B cell (primary cell): ENCODE measurements at regions not wholly inside any gene's neighbourhood (a gene's known extent, or its start where the extent isn't known, plus 50 kb on each side); places are given as distances from the start of the nearest gene placed in this dataset.

Experiments used
- ATAC-seq: fragments of 200-7000 bp; cut with Tn5 transposase; one replicate; pipeline ENCODE4 v1.10.0; 2021; ENCODE audit warnings: low read depth, mild to moderate bottlenecking, moderate number of reproducible peaks, moderate library complexity
- CTCF ChIA-PET: fragments of 350-600 bp; sonication (Branson Sonifier 250); formaldehyde crosslinking; loops from one replicate; lab custom pipeline; 2021; ENCODE audit warnings: antibody characterized with exemption, inconsistent platforms; lab: Charles Lee
- POLR2A ChIA-PET: fragments of 350-600 bp; sonication (Branson Sonifier 250); formaldehyde crosslinking; loops from one replicate; lab custom pipeline; 2021; ENCODE audit warnings: antibody characterized with exemption; lab: Charles Lee
- DNase-seq: peaks from one replicate; pipeline ENCODE4 v3.0.0; 2013
- H2AFZ ChIP-seq: 2 replicates; pipeline ENCODE4 v1.6.1; 2012; ENCODE audit warnings: mild to moderate bottlenecking, low read depth, low read length; ENCODE audit not compliant: insufficient read depth, poor library complexity, severe bottlenecking
- H3K27ac ChIP-seq, 2 donors: 1 replicate in 1 of 2; 2 replicates in 1 of 2; pipeline ENCODE4 v1.5.1; 2012 to 2013; ENCODE audit warnings: low read length in 2 of 2, mild to moderate bottlenecking in 2 of 2, moderate library complexity in 1 of 2
- H3K27me3 ChIP-seq, 4 experiments: fragments of 200-600 bp in 1 of 4; sonication (generic) in 1 of 4; replicated peaks in 1 of 4; 1 replicate in 2 of 4; 2 replicates in 2 of 4; pipeline versions ENCODE4 v1.6.1 to v1.7.0; 2013 to 2016; ENCODE audit warnings: low read length in 3 of 4, mild to moderate bottlenecking in 2 of 4, mixed read lengths in 1 of 4, moderate library complexity in 1 of 4; ENCODE audit not compliant: insufficient read depth in 4 of 4, control insufficient read depth in 3 of 4; ENCODE audit errors: control extremely low read depth in 1 of 4
- H3K36me3 ChIP-seq, 2 experiments: replicated peaks in 1 of 2; 1 replicate in 1 of 2; 2 replicates in 1 of 2; pipeline versions ENCODE4 v1.6.1 to v1.7.1; 2013; ENCODE audit warnings: low read length in 1 of 2; ENCODE audit not compliant: insufficient read depth in 2 of 2, control insufficient read depth in 1 of 2; ENCODE audit errors: control extremely low read depth in 1 of 2, extremely low read depth in 1 of 2
- H3K4me1 ChIP-seq, 2 donors: fragments of 200-600 bp in 1 of 2; sonication (generic) in 1 of 2; 1 replicate in 1 of 2; 2 replicates in 1 of 2; pipeline versions ENCODE4 v1.5.1 to v1.6.1; 2013 to 2017; ENCODE audit warnings: low read length in 2 of 2; ENCODE audit not compliant: control insufficient read depth in 2 of 2, insufficient read depth in 2 of 2
- H3K4me2 ChIP-seq: replicated peaks from 2 replicates; pipeline ENCODE3; 2012; ENCODE audit warnings: mild to moderate bottlenecking, low read depth, low read length; ENCODE audit not compliant: poor library complexity, severe bottlenecking
- H3K4me3 ChIP-seq, 5 experiments: fragments of 200-600 bp in 1 of 5; sonication (generic) in 1 of 5; 1 replicate in 3 of 5; 2 replicates in 2 of 5; pipeline versions ENCODE4 v1.5.1 to v1.7.0; 2011 to 2016; ENCODE audit warnings: low read length in 4 of 5, mild to moderate bottlenecking in 4 of 5, low read depth in 2 of 5, control low read depth in 1 of 5, moderate library complexity in 1 of 5; ENCODE audit not compliant: insufficient read depth in 1 of 5; ENCODE audit errors: control extremely low read depth in 1 of 5, extremely low read depth in 1 of 5
- H3K79me2 ChIP-seq: fragments of 200-600 bp; sonication (generic); one replicate; pipeline ENCODE4 v1.6.0; 2016; ENCODE audit warnings: low read length; ENCODE audit not compliant: control insufficient read depth, insufficient read depth
- H3K9ac ChIP-seq: fragments of 200-600 bp; sonication (generic); 2 replicates; pipeline ENCODE4 v1.6.1; 2017; ENCODE audit warnings: mild to moderate bottlenecking, low read length, moderate library complexity
- H3K9me3 ChIP-seq, 3 donors: one replicate each; pipeline versions ENCODE4 v1.6.1 to v1.7.1; 2013; ENCODE audit warnings: low read length in 2 of 3; ENCODE audit not compliant: control insufficient read depth in 2 of 3, insufficient read depth in 1 of 3; ENCODE audit errors: control extremely low read depth in 1 of 3
- H4K20me1 ChIP-seq: 2 replicates; pipeline ENCODE4 v1.6.0; 2012; ENCODE audit warnings: mild to moderate bottlenecking, low read length; ENCODE audit not compliant: insufficient read depth, control insufficient read depth, poor library complexity, severe bottlenecking
- H3K27ac Mint-ChIP-seq: one replicate; pipeline ENCODE4 v1.8.0; 2021; ENCODE audit warnings: mixed read lengths
- H3K27me3 Mint-ChIP-seq: one replicate; pipeline ENCODE4 v1.8.0; 2021; ENCODE audit warnings: mixed read lengths
- H3K4me1 Mint-ChIP-seq: one replicate; pipeline ENCODE4 v1.8.0; 2021; ENCODE audit warnings: mixed read lengths
- H3K4me3 Mint-ChIP-seq: one replicate; pipeline ENCODE4 v1.8.0; 2021; ENCODE audit warnings: mixed read lengths
- H3K9me3 Mint-ChIP-seq: one replicate; pipeline ENCODE4 v1.8.0; 2022; ENCODE audit warnings: mixed read lengths; ENCODE audit not compliant: insufficient read depth
- EZH2 ChIP-seq: IDR thresholded peaks from 2 replicates; pipeline ENCODE4 v1.6.1; 2012; ENCODE audit warnings: borderline replicate concordance, low read depth, mild to moderate bottlenecking, moderate library complexity, low read length; ENCODE audit not compliant: insufficient read depth, poor library complexity, severe bottlenecking
- WGBS: methylation state at CpG from one replicate; pipeline ENCODE4 v1.1.5; 2013; ENCODE audit warnings: missing lambda C conversion rate; ENCODE audit not compliant: insufficient coverage; 5-methylcytosine and 5-hydroxymethylcytosine counted together
- intact Hi-C: fragments of 100-400 bp; cut with micrococcal nuclease; formaldehyde crosslinking; loops from one replicate; pipeline ENCODE4 v1.10.0; 2022
- TF ChIP-seq, protein P1 (sequence below): fragments of 200-600 bp; IDR thresholded peaks from one replicate; pipeline ENCODE4 v1.8.0; 2022; ENCODE audit warnings: antibody characterized with exemption, mild to moderate bottlenecking

GRCh38 chr2:67733517-67733916 lies 329.3 kb downstream of the C1D start:
- DNase-seq (peak; percentile 23), ATAC-seq (no peak)
- no peaks in the 10 kb centered on the region for H3K4me1 Mint-ChIP-seq
- H4K20me1 ChIP-seq = no peaks in the 10 kb centered on the region
- H3K9ac ChIP-seq = no peak overlapping the region
- TF ChIP-seq EZH2 = no peak
- TF ChIP-seq, protein P1, sequence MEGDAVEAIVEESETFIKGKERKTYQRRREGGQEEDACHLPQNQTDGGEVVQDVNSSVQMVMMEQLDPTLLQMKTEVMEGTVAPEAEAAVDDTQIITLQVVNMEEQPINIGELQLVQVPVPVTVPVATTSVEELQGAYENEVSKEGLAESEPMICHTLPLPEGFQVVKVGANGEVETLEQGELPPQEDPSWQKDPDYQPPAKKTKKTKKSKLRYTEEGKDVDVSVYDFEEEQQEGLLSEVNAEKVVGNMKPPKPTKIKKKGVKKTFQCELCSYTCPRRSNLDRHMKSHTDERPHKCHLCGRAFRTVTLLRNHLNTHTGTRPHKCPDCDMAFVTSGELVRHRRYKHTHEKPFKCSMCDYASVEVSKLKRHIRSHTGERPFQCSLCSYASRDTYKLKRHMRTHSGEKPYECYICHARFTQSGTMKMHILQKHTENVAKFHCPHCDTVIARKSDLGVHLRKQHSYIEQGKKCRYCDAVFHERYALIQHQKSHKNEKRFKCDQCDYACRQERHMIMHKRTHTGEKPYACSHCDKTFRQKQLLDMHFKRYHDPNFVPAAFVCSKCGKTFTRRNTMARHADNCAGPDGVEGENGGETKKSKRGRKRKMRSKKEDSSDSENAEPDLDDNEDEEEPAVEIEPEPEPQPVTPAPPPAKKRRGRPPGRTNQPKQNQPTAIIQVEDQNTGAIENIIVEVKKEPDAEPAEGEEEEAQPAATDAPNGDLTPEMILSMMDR = peak; percentile 29
- H3K27ac ChIP-seq = no peak overlapping the region
- no peaks in the 10 kb centered on the region for H3K36me3 ChIP-seq
- ChIA-PET CTCF (interaction anchor here (0.7 to 1.8 kb wide), 4 partner anchors 11 to 297 kb away, joined by 4 to 6 read pairs (median 4); no protein-coding TSS in a partner anchor), POLR2A (no interaction called here)
- H3K4me2 ChIP-seq = no peak overlapping the region
- H3K9me3 ChIP-seq = no peaks in the 10 kb centered on the region
- no peak overlapping the region for H3K4me3 Mint-ChIP-seq
- no peak overlapping the region for H3K4me3 ChIP-seq
- H3K27me3 ChIP-seq = peaks cover 0 to 2% (median 0%) of the 10 kb centered on the region in 4 experiments
- intact Hi-C loops = no loop called here
- peaks cover 3% of the 10 kb centered on the region for H3K27me3 Mint-ChIP-seq
- no peaks in the 10 kb centered on the region for H3K79me2 ChIP-seq
- H2AFZ ChIP-seq = no peak overlapping the region
- H3K27ac Mint-ChIP-seq = no peak overlapping the region
- 60% methylated on average over 1 of the region's 3 CpGs for WGBS
- H3K4me1 ChIP-seq = no peaks in the 10 kb centered on the region
- H3K9me3 Mint-ChIP-seq = peaks cover 1% of the 10 kb centered on the region

- Mint-ChIP-seq H3K27ac (no peak overlapping the region), H3K27me3 (peaks cover 24% of the 10 kb centered on the region), H3K9me3 (peaks cover 4% of the 10 kb centered on the region), H3K4me1 (no peaks in the 10 kb centered on the region), H3K4me3 (no peak overlapping the region)
- ATAC-seq = no peak
- no peak overlapping the region for H3K4me3 ChIP-seq
- H3K36me3 ChIP-seq = no peaks in the 10 kb centered on the region
- intact Hi-C loops = no loop called here
- no peak for DNase-seq
- no peaks in the 10 kb centered on the region for H4K20me1 ChIP-seq
- H3K27ac ChIP-seq = no peak overlapping the region
- POLR2A ChIA-PET = no interaction called here
- no peak overlapping the region for H3K9ac ChIP-seq
- H3K27me3 ChIP-seq = peaks cover 0 to 2% (median 0%) of the 10 kb centered on the region in 4 experiments
- TF ChIP-seq EZH2 = no peak
- TF ChIP-seq, protein P1 = no peak
- no peaks in the 10 kb centered on the region for H3K9me3 ChIP-seq
- no peak overlapping the region for H2AFZ ChIP-seq
- CTCF ChIA-PET = no interaction called here
- no peak overlapping the region for H3K4me2 ChIP-seq
- WGBS = 80% methylated on average over 1 of the region's 2 CpGs
- H3K79me2 ChIP-seq = no peaks in the 10 kb centered on the region
- H3K4me1 ChIP-seq = no peaks in the 10 kb centered on the region
Observed at GRCh38 chr2:67752199-67752598, 310.6 kb downstream of the C1D start.
